Stimulated activated CD4-positive, alpha-beta T cell treated with anti-CD3 and anti-CD28 coated beads, Interleukin-15, amount 100 ng/mL, for 48 hours (primary cell): ENCODE measurements at regions not wholly inside any gene's neighbourhood (a gene's known extent, or its start where the extent isn't known, plus 50 kb on each side); places are given as distances from the start of the nearest gene placed in this dataset.

Experiments
- DNase-seq, 2 donors: peaks; one replicate each; pipeline ENCODE4 v3.0.0-alpha.2; 2020; ENCODE audit warnings: low read depth in 2 of 2

DNA sequence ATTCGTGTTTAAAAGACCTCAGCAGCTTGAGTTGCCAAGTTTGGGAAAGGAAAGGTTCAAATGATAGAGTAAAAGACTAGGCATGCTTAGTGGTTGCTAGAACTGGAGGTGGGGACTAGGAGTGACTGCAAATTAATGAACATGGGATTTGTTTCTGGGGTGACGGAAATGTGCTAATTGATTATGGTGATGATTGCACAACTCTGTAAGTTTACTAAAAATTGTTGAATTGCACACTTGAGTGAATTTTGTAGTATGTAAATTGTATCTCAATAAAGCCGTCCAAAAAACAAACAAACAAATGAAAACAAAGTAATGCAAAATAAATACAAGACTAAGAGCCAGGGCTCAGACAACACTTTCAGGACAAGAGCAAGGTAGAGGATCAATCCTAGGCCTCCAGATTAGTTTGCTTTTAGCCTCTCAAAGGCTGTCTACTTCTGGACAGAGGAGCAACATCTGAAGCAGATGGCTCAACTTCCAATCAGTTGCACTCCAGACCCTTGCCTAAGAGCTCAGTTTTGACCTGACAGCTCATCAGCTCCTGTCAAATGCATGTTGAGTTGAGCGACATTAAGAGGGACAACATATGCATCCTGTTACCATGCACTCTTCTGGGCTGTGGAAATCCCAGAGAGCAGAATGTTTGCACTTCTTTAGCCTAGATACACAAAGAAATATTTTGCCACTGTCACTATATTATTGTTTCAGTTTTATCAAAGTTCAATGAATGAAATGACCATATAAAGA is 111.2 kb upstream of the ASIC2 start:
- no peak for DNase-seq

DNA sequence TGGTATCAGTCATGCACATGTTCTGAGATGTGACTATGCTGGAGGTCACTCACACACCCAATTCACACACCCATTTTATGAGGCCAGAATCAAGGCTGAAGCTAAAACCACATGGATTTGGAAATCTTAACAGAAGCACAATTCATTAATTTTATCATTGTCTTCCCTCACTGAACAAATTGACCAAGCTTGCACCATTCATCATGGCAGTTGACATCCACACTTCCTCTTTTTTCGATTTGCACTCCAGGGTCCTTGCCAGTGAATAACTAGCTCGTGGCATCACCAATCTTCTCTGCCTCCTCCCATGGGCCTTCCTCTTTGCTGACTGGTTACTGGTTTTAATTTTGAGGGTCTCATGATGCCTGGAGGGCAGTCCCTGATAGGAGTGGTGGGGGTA is 123.0 kb upstream of the ASIC2 start:
- DNase-seq, result no peak

DNA sequence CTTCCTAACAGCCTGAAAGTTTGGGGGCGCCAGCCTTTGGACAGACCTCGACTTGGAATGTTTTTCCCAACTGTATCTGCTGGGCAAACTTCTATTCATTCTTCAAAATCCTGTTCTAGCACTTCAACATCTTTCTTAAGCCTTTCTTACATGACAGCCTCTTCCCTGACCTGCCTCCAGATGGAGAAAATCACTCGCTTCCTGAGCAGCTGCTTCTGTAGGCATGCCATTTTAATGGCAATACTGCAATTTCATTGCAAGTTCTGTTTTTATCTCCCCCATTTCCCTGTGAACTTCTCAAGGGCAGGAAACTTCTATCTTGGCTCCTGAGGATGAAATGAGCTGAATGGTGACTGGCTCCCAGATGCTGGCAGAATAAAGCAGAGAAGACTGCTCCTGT is 128.8 kb upstream of the ASIC2 start:
- DNase-seq, result no peak

DNA sequence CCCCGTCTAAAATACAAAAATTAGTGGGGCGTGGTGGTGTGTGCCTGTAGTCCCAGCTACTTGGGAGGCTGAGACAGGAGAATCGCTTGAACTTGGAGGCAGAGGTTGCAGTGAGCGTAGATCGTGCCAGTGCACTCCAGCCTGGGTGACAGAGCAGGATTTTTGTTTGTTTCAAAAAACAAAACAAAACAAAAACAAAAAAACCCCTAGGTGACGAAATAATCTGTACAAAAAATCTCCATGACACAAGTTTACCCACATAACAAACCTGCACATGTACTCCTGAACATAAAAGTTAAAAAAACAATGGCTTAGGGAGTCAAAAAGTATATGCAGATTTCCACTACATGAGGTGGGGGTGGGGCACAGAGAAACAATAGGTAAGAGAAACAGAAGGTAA is 140.5 kb upstream of the ASIC2 start:
- no peak for DNase-seq

DNA sequence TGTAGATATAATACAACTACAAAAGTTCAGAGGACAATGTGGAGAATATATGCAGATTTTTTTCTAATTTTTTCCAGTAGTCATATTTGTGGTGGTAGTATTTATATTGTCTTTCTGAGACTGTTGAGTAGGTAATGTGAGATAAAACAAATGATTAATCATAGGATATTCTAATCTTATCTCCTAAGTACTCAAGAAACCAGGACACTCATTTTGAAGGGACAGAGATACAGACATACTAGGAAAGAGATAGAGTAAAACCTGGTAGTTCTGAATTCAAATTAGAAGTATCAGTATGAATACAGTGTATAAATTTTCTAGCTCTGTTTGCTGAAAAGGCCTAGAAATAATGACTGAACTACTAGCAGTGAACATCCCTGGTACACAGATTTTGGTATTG is 141.7 kb upstream of the ASIC2 start:
- DNase-seq, result no peak

DNA sequence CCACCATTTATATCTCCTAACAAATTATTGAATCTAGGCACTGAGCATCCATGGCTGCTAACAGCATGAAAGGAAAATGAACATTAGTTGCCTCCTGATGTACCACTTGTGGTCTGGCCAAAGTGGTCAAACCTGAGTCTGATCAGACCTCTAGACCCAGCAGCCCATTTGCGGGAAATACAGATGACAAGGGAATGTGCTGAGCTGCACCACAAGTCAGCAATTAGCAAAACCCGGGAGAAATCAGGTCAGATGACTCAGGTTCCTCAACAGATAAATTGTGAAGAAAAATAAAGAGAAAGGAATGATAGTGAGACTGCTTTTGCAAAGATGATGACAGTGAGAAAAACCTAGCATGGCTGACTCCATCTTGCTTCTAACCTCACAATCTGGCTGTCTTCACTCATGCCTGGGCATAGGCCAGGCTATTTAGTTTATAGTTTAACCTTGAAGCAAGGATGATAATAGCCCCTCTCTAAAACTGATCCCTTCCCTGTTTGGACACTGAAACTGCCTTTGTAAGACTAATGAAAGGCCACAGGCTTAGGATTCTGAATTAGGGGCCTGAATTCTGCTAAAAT is 142.7 kb upstream of the ASIC2 start:
- DNase-seq, result no peak

DNA sequence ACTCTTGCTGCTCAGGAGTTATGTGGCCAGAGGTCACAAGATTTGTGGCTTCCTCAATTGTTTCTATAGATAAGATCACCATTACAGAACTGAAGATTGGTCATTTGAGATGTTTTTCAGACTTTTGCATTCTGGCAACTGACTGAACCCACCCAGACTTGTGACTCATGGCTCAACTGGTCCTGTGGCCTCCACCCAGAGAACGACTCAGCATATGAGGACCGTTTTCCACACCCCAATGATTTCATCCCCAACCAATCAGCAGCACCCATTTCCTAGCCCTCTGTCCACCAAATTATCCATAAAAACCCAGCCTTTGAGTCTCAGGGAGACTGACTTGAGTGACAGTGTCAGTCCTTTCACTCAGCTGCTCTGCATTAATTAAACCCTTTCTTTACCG is 143.2 kb upstream of the ASIC2 start:
- DNase-seq, result no peak

DNA sequence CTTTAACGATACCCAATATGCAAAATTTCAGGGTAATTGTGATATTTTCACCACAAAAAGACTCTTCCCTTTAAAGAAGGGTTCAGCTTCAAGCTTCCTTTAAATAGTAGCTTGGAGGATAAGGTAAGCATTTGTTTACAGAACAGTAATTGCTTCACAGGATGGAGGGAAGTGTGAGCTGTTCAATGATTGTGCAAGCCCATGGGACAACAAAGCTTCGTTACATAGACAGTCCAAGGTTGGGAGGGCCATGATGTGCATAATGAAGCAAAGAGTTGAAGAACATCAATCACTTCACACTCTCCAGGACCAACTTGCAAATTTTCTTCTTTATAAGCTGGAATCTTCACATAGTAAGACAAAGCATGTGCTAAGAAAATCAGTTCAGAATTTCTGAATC is 145.0 kb upstream of the ASIC2 start:
- no peak for DNase-seq

DNA sequence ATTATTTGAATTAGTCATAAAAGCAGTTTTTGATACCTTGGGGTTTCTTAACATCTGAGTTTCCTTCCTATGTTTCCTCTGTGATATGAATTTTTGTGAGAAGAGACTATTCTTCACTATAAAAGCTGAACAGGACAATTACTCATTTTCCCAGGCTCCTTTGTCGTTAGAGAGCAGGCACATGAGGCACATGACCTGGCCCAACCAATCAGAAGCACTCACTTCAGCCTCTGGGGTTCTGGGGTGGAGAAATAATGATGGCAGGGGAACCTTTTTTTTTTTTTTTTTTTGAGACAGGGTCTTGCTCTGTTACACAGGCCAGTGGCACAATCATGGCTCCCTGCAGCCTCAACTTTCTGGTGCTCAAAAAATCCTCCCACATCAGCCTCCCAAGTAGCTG is 145.5 kb upstream of the ASIC2 start:
- no peak for DNase-seq

DNA sequence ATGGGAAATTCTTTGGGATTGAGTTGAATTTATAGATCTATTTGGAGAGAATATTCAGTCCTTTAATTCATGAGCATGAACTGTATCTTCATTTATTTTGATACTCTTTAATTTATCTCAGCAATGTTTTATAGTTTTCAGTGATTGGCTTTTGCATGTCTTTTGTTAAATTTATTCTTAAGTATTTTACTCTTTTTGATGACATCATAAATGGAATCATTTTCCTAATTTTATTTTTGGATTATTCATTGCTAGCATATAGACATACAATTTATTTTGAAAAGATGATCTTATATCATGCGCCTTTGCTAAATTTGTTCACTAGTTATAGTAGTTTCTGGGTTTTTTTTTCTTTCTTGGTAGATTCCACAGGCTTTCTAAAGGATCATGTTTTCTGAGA is 149.2 kb upstream of the ASIC2 start:
- no peak for DNase-seq

DNA sequence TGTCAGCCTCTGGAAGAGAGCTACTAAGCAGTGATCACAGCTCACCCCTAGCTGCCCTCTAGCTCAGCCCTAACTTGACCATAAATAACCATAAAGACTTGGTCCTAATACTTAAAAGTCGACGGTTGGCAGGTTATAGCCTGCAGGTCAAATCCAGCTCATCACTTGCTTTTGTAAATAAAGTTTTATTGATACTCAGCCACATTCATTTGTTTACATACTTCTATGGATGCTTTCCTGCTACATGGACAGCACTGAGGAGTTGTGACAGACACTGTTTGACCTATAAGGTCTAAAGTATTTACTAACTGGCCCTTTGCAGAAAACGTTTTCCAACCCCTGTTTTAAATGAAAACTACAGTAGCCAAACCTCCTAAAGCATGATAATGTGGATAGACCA is 151.6 kb upstream of the ASIC2 start:
- no peak for DNase-seq

DNA sequence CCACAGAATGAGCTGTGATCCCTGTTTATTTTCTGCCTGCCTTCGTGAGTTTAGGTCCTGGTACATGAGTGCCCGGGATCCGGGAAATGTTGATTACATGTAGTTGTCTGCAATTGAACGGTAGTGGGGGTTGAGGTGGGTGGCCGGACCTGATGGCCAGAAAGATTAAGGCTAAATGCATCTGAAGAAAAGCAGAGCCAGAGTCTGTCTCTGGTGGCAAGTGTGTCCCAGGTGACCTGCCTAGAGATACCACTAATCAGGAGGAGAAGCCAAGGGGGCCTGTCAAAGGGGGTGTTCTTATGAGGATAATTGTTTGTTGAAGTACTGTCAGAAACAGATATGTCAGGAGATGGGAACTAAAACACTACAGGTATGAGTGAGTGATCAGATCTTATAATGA is 154.0 kb upstream of the ASIC2 start:
- DNase-seq, result no peak

DNA sequence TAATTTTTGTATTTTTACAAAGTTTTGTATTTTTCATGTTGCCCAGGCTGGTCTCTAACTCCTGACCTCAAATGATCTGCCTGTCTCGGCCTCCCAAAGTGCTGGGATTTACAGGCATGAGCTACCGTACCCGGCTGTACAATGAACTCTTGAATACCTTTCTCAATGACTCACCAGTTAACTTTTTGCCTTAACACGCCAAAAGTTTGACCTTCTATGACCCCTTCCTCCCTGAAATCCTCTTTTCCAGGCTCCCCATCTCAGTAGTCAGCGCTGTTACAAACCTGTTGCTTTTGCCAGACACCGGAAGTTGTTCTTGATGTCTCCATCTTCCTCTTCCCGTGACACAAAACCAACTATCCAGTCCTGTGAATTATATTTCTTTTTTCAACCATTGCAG is 158.1 kb upstream of the ASIC2 start:
- no peak for DNase-seq

DNA sequence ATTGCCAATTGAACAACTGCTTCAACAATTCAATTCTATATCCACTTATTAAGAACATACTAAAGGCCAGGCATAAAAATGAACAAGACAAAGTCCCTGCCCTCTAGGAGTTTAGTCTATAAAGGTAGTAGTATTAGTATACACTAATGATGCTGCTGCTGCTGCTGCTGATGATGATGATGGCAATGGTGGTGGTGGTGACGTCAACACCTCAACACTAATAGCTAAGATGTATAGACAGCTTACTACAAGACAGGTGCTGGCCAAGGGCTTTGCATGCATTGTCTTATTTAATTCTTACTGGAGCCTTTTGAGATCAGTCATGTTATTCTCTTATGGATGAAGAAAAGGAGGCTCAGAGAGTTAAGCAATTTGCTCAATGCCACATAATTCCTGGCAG is 164.4 kb upstream of the ASIC2 start:
- DNase-seq, result no peak

DNA sequence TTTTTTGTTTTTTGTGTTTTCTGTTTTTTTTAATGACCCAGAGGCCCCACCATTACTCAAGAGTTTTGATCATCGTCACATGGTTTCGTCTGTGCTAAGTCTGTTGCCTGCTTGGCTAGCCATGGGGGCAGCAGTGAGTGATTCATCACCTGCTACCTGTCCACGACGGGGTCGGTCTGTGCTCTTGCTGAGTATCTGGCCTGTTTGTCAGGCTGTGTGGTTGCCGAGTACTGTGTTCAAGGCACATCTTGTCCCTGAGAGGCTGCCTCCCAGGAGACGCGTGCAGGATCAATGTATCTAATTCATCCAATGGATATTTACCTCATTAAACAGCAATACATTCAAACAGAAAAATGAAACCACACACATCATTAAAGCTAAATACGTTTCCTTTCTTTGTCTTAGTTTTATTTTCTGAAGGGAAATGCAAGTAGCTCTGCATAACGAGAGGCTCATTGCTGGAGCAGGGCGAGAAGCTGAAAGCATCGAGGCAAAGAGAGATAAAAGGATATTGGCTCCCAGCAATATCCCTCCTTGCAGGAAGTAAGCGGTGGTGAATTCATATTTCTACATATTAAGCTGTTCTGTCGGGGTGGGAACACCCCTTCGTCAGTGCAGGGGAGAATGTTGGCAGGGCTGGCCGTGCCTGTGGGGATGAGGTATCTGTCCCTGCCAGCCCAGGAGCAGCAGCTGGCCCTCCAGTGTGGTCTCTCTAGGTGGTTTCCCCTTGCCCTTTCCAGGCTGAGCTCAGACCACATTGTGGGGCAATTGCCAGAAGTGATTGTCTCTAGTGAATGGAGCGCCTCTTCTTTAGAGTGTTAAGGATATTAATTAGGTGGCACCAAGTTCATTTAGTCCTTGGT is 166.2 kb upstream of the ASIC2 start:
- no peak for DNase-seq

DNA sequence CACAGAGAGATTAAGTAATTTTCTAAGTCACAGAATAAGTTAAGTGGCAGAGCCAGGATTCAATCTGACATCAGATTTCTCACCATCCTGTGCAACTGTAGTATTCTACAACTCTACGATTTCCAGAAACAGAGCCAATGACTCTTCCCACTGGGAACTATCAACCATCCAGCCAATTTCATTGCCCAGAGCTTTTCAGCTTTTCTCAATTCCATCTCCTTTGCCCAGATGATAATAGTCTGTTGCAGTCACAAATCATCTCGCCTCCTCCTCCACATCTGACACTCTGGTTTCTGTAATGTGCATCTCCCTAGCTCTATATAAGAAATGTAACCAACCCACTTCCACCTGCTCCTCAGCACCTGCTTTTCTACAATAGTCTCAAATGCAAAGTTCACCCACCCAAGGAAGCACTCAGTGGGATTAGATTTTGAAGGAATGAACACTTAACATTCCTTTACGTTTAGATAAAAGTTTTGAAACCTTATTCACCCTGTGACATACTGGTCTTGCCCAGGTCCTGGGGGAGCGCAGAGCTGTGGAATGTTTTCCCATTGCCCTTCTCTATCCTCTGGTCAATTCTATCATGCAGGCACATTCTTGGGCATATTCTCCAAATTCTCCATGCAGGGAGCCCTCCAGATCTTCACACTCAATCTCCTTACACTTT is 167.8 kb upstream of the ASIC2 start:
- no peak for DNase-seq

DNA sequence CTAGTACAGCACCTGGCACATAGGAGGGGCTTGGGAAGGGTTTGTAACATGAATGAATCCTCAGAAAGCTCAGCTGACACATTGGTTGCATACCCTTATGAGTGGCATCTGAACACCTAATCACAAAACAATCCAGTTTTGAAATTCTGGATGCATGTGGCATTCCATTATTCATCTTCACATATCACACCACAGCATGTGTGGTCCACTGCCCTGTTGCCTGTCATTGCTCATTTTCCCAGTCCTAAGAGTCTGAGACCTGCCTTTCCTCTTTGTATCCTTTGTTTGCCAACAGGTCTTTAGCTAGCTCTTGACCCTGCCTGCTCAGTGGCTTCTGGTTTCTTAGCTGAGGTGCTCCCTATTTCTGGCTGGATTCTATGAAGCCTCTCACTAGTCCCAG is 170.8 kb upstream of the ASIC2 start:
- no peak for DNase-seq

DNA sequence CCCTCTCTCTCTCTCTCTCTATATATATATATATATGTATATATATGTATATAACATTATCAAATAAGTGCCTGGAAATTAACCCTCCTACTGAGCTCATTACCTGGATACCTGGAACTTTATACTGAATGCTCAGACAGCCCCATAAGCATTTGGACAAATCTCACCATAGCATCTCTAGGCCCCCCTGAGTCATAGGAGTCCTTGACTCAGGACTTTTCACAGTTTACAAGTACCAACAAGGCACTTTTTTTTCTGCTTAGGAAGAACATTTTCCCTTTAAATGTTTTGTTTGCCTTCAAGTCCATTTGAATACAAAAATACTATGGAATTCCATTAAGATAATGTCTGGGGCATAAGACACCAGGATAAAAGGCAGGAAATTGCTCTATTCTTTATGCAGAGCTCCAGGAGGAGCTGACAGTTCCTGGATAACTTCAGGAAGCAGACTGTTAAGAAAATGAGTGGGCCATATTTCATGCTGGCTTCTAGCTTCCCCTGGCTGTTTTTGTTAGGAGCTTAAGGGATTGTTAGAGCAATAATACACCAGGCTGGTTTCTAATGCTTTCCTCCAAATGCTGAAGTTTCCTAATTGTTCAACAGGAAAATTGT is 171.7 kb upstream of the ASIC2 start:
- DNase-seq, result no peak

DNA sequence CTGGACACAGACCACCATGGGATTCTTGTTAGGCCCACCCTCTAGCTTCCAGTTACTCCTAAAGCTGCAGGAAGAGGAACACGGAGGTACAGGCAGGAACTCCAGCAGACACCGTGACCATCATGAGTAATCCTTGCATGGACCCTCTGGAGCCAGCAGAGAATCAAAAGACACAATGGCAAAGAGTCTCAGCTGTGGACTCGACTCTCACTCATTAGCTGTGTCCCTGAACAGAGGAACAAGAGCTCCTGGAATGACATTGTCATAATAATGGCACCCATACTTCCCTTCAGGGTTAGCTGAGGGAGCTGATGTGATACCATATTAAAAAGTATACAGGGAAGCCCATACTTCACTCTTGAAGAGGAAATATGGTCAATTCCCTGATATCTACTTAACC is 176.3 kb upstream of the ASIC2 start:
- DNase-seq, result no peak

DNA sequence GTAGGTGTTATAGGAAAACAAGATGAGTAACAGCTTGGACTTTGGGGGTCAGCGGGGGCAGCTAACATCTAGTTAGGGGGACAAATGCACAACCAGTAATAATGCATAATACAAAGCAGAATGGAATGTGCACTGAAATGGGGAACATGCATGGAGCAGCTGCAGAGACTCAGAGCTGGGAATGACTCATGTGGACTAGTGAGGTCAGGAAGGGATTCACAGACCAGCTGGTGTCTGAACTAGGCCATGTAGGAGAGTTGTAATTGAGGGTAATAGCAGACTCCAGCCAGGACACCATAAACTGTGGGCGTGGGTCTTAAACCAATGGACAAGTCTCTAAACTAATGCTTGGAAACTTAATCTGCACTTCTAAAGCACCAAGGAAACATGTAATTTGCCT is 176.8 kb upstream of the ASIC2 start:
- DNase-seq, result no peak

DNA sequence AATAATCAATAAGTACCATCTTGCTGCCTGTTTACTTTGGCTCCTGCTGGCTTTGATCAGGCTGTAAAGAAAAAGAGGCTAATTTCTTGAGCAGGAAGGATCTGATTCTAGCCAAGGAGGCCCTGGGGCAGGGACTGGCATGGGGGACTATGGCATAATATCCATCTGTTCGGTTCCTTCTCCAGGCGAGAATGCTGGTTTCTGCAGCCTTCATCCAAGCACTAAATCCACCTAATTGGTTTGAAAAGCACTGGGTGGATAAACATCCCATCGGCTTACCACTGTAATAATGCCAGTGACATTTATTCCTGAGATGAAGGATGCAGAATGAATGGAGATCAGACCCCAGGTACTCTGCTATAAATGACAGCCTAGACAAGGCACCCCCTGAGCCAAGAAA is 180.0 kb upstream of the ASIC2 start:
- no peak for DNase-seq

DNA sequence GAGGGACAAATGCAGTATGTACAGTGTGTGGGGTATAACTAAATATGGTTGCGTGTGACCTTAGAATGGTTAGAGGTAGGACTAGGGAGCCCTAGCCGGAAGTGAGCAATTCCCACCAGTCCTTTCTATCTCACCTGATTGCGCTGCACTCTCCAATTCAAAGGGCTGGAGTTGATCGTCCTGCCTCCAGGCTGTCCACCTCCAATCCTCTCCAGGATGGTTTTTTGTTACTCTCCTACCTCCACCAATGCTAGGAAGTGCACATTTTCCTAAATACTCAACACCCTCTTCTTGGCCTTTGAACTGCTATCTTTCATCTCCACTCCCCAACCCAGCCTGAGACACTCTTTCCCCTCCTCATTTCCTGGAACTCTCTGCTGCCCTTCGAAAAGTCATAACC is 181.7 kb upstream of the ASIC2 start:
- no peak for DNase-seq
